NCI-H2196 (cell line): ENCODE measurements at regions not wholly inside any gene's neighbourhood (a gene's known extent, or its start where the extent isn't known, plus 50 kb on each side); places are given as distances from the start of the nearest gene placed in this dataset.
"Not testable (repeated sequence)": the region's sequence is repeated elsewhere in the genome, so short reads cannot be mapped to it uniquely, and the experiment has no call there.

Source experiments
- DNase-seq: peaks from one replicate; lab custom pipeline; 2025; ENCODE audit not compliant: unreplicated experiment; lab: John Stamatoyannopoulos, UW

- no peak for DNase-seq
Measured at GRCh38 chr4:187387739-187388138, 607.8 kb upstream of the ZFP42 start.

DNA sequence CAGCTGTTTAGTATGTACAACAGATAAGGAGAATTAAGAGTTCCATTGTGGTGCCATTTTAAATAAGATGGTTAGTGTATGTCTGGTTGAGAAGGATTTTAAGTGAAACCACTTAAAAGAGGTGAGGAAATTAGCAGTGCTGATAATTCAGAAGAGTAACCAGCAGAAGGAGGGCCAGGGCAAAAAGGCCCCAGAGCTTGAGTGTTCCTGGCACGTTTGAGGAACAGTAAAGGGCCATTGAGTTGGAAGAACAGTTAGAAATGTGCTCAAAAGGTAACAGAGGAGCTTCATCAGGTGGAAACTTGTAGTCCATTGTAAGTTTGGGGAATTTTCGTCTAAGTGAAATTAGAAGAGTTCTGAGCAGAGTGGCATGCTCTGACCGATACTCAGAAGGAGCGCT is 606.2 kb upstream of the ZFP42 start:
- no peak for DNase-seq

DNA sequence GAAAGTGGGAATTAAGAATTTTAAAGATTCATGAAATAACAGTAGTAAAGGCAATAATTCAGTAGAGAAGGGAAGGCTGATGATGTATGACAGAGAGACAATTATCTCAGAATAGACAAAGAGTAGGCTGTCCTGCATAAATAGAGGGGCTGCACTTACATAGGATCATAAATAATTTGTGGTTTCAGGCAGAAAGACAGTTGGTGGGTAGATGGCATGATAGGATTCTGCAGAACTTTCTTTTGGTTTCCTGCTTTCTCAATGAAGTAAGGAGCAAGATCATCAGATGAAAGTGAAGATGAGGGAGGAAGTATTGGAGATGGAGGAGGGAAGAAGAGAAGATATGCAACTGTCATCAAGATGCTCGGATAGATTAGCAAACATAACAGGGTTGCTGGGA is 604.9 kb upstream of the ZFP42 start:
- DNase-seq, result no peak

GRCh38 chr4:187393531-187394344 is 601.8 kb upstream of the ZFP42 start:
- no peak for DNase-seq

DNA sequence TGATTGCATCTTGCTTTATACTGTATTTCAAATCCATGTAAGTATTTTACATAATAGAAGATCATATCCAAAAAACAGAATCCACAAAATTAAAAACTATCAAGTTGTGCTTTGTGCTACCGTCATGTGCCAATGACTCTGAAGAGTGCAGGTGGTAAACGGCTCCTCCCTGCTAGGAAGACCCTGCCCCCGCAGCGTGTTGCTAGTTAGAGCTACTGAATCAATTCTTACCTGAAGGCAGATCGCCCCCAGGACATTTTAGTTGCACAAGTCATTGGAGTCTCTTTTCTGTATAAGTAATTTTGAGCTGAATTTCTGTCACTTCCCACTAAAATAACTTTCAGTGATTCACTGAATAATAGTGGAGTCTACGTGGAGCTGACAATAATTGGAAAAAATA is 599.5 kb upstream of the ZFP42 start:
- DNase-seq, result no peak

- DNase-seq, result not testable (repeated sequence)
Measured at GRCh38 chr4:187408447-187408846, 587.1 kb upstream of the ZFP42 start.

DNA sequence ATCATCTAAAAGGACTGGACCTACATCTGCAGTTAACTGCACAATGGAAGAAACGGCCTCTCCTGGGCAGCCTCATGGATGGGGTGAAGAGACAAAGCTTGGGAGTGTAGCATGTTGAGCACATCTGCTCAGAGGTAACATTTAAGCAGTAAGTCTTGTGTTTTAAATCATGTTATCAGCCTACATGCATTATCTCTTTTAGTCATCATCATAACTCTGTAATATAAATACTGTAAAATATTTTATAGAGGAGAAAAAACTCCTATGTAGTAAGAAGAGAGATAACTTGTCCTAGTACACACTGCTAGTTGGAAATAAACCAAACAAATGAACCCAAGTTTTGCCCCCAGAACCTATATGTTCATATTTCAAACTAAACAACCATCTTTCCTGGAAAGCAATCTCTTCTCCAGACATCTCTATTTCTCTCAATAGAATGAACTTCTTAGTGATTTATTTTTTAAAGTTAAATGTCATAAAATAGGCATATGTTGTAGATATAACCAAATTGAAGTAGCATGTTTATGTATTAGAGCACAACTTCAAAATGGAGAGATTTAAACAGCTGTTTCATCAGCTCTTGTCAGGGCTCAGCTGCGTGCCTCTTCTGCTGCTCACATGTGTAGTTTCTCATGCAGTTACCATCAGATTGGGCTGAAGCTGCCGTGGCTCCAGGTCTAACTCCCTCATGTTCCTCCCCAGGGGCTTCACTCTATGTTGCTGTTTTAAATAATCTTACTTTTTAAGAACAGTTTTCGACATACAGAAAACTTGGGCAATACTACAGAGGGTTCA is 581.8 kb upstream of the ZFP42 start:
- no peak for DNase-seq

DNA sequence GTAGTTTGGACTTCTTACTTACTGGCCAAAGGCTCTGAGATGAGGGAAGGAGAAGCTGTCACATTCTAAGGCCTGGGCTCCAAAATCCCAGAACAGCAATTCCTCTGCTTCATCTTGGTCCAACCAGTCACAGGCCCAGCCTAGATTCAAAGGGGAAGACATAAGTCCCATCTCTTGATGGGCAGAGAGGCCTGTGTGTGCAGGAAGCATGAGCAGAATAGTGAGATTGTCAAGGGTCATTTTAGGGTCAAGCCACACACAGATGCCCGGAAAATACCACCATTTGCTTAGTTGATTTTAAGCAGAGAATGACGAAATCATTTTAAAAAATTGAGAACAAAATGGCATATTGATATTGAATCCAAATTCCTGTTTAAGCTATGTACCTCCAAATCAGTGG is 580.9 kb upstream of the ZFP42 start:
- no peak for DNase-seq

GRCh38 chr4:187415231-187415630 is 580.3 kb upstream of the ZFP42 start:
- no peak for DNase-seq

DNA sequence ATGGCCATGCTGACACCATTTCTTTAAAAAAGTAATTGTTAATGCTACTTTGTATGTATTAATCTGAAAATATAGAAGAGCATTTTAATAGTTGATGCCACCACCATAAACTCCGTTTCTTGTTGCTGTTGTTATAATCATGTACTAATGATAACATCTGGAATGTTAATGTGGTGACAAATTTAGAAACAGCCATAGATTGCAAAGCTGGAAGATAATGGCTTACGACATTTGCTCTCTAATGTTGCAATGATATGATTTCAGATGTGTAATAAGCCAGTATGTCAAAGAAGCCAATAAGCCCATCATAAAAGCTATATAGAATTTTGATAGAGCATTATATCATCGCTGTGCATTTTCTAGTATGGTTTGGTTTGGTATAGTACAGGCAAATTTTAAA is 579.4 kb upstream of the ZFP42 start:
- no peak for DNase-seq

- DNase-seq, result no peak
Measured at GRCh38 chr4:187417721-187418120, 577.9 kb upstream of the ZFP42 start.

DNA sequence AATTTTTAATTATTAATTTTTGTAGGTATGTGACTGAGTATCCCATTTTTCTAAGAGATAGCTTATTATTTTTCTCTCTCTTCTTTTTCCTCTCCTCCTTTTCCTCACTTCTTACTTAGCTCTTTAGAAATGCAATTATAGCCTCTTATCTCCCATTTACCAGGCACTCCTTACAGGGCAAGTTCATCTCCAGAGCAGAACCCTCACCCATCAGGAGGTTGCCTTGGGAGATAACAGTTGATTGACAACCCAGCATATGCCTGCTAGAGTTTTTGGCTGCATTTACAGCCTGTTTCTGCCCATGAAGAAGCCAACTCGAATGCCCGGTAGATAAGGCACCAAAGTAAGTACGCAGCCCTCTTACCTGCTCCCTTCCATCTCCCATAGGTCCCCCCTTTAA is 572.9 kb upstream of the ZFP42 start:
- no peak for DNase-seq

GRCh38 chr4:187424636-187425035 is 570.9 kb upstream of the ZFP42 start:
- DNase-seq, result no peak

GRCh38 chr4:187426511-187426910 is 569.1 kb upstream of the ZFP42 start:
- no peak for DNase-seq

- DNase-seq, result no peak
Measured at GRCh38 chr4:187432310-187432709, 563.3 kb upstream of the ZFP42 start.

GRCh38 chr4:187433141-187433540 is 562.4 kb upstream of the ZFP42 start:
- DNase-seq, result no peak

- DNase-seq, result no peak
Measured at GRCh38 chr4:187436251-187436650, 559.3 kb upstream of the ZFP42 start.

GRCh38 chr4:187444061-187444460 is 551.5 kb upstream of the ZFP42 start:
- no peak for DNase-seq

GRCh38 chr4:187449702-187450101 is 545.9 kb upstream of the ZFP42 start:
- DNase-seq, result no peak

GRCh38 chr4:187451776-187452175 is 543.8 kb upstream of the ZFP42 start:
- no peak for DNase-seq

DNA sequence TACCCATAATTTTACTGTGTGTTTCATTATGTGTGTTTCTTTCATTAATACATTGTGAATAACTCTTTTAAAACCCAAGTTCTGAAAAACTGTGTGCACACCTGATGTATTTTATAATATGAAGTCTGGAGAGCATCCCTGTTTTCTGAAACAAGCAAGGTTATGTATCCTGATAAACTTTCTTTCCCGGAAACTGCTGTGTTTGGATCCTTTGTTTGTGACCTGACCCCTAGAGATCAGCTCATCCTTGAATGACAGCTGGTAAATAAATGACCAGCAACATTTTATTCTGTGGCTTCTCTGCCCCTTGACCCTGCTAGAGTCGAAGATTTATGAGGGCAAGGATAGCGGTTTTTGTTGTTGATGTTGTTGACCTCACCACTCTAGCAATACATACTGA is 535.6 kb upstream of the ZFP42 start:
- no peak for DNase-seq

DNA sequence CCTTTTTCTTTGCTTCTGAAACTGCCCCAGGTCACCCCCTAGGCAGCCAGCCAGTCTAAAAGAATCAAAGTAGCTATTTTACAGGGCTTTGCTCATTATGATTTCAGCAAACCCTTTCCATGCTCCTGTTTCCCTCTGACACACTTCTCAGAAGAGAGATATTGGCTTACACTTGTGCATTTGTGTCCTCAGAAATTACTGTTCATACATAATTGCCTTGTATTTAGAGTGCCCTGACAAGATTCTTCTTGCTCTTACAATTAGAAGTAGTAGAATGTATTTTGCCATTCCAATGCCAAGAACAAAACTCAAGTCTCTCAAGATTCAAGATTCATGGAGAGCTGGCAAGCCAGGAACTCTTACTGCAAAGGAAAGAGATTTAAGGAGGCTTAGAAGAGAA is 531.0 kb upstream of the ZFP42 start:
- no peak for DNase-seq
